Duodenal mucosa (tissue), 2 donors: ENCODE measurements at regions not wholly inside any gene's neighbourhood (a gene's known extent, or its start where the extent isn't known, plus 50 kb on each side); places are given as distances from the start of the nearest gene placed in this dataset.
"Not testable (repeated sequence)": the region's sequence is repeated elsewhere in the genome, so short reads cannot be mapped to it uniquely, and the experiment has no call there.

Source experiments
- H3K27ac ChIP-seq: one replicate; pipeline ENCODE4 v1.7.0; 2013; ENCODE audit warnings: low read depth, low read length
- H3K27me3 ChIP-seq, 2 donors: one replicate each; pipeline ENCODE4 v1.7.0; 2013; ENCODE audit warnings: low read length in 2 of 2, control low read depth in 1 of 2; ENCODE audit not compliant: insufficient read depth in 2 of 2, control insufficient read depth in 1 of 2
- H3K36me3 ChIP-seq, 2 donors: one replicate each; pipeline ENCODE4 v1.7.0; 2013; ENCODE audit warnings: low read length in 2 of 2, control low read depth in 1 of 2; ENCODE audit not compliant: insufficient read depth in 2 of 2, control insufficient read depth in 1 of 2
- H3K4me1 ChIP-seq, 2 donors: one replicate each; pipeline ENCODE4 v1.7.0; 2013; ENCODE audit warnings: low read length in 2 of 2, control low read depth in 1 of 2; ENCODE audit not compliant: insufficient read depth in 2 of 2, control insufficient read depth in 1 of 2
- H3K4me3 ChIP-seq, 2 donors: one replicate each; pipeline ENCODE4 v1.7.0; 2013; ENCODE audit warnings: low read length in 2 of 2, low read depth in 1 of 2
- H3K9ac ChIP-seq, 2 donors: one replicate each; pipeline ENCODE4 v1.7.0; 2013; ENCODE audit warnings: low read length in 2 of 2, low read depth in 1 of 2
- H3K9me3 ChIP-seq, 2 donors: one replicate each; pipeline ENCODE4 v1.7.0; 2013; ENCODE audit warnings: low read length in 2 of 2, control low read depth in 1 of 2; ENCODE audit not compliant: control insufficient read depth in 1 of 2

- no peak overlapping the region for H3K27ac ChIP-seq
- no peaks in the 10 kb centered on the region for H3K36me3 ChIP-seq
- no peak overlapping the region for H3K4me3 ChIP-seq
- H3K4me1 ChIP-seq, result no peaks in the 10 kb centered on the region
- H3K9ac ChIP-seq, result no peak overlapping the region
- H3K27me3 ChIP-seq, result no peaks in the 10 kb centered on the region
- no peaks in the 10 kb centered on the region for H3K9me3 ChIP-seq
These were observed 150.6 kb upstream of the TCF4 start for GRCh38 chr18:55738483-55739114.

GRCh38 chr18:55737781-55738468 lies 149.9 kb upstream of the TCF4 start:
- no peak overlapping the region for H3K9ac ChIP-seq
- H3K27ac ChIP-seq, result no peak overlapping the region
- H3K4me1 ChIP-seq, result no peaks in the 10 kb centered on the region
- no peak overlapping the region for H3K4me3 ChIP-seq
- H3K27me3 ChIP-seq, result no peaks in the 10 kb centered on the region
- H3K9me3 ChIP-seq, result no peaks in the 10 kb centered on the region
- H3K36me3 ChIP-seq, result no peaks in the 10 kb centered on the region

- H3K4me1 ChIP-seq, result no peaks in the 10 kb centered on the region
These were observed 149.3 kb upstream of the TCF4 start for GRCh38 chr18:55737266-55737665.

GRCh38 chr18:55735969-55736368 lies 148.0 kb upstream of the TCF4 start:
- Histone ChIP-seq H3K9ac (no peak overlapping the region), H3K4me1 (no peaks in the 10 kb centered on the region), H3K27me3 (no peaks in the 10 kb centered on the region), H3K4me3 (no peak overlapping the region), H3K36me3 (no peaks in the 10 kb centered on the region), H3K9me3 (no peaks in the 10 kb centered on the region), H3K27ac (no peak overlapping the region)

More at GRCh38 chr18:55737266-55737665, 149.3 kb upstream of the TCF4 start:
- no peak overlapping the region for H3K9ac ChIP-seq
- no peak overlapping the region for H3K4me3 ChIP-seq
- H3K27ac ChIP-seq, result no peak overlapping the region
- no peaks in the 10 kb centered on the region for H3K27me3 ChIP-seq
- no peaks in the 10 kb centered on the region for H3K9me3 ChIP-seq
- H3K36me3 ChIP-seq, result no peaks in the 10 kb centered on the region

- Histone ChIP-seq H3K9ac (no peak overlapping the region), H3K36me3 (no peaks in the 10 kb centered on the region), H3K27me3 (no peaks in the 10 kb centered on the region), H3K4me1 (no peaks in the 10 kb centered on the region), H3K4me3 (no peak overlapping the region), H3K9me3 (no peaks in the 10 kb centered on the region), H3K27ac (no peak overlapping the region)
These were observed 147.3 kb upstream of the TCF4 start for GRCh38 chr18:55735199-55735855.

GRCh38 chr18:55732227-55733106 lies 144.5 kb upstream of the TCF4 start:
- no peaks in the 10 kb centered on the region for H3K36me3 ChIP-seq
- H3K9ac ChIP-seq, result no peak overlapping the region
- H3K9me3 ChIP-seq, result no peaks in the 10 kb centered on the region
- H3K27me3 ChIP-seq, result no peaks in the 10 kb centered on the region
- no peak overlapping the region for H3K4me3 ChIP-seq
- H3K27ac ChIP-seq, result no peak overlapping the region
- no peaks in the 10 kb centered on the region for H3K4me1 ChIP-seq

- H3K4me3 ChIP-seq, result no peak overlapping the region
- H3K27me3 ChIP-seq, result no peaks in the 10 kb centered on the region
- no peaks in the 10 kb centered on the region for H3K36me3 ChIP-seq
- no peaks in the 10 kb centered on the region for H3K4me1 ChIP-seq
- no peak overlapping the region for H3K27ac ChIP-seq
- H3K9ac ChIP-seq, result no peak overlapping the region
- H3K9me3 ChIP-seq, result no peaks in the 10 kb centered on the region
These were observed 143.6 kb upstream of the TCF4 start for GRCh38 chr18:55731594-55732042.

GRCh38 chr18:55721006-55721405 lies 133.0 kb upstream of the TCF4 start:
- H3K4me3 ChIP-seq, H3K36me3 ChIP-seq, H3K27ac ChIP-seq, H3K9ac ChIP-seq, H3K27me3 ChIP-seq, H3K9me3 ChIP-seq, H3K4me1 ChIP-seq: not testable (repeated sequence)

GRCh38 chr18:55713707-55714106 lies 125.7 kb upstream of the TCF4 start:
- no peaks in the 10 kb centered on the region for H3K36me3 ChIP-seq

More at GRCh38 chr18:55713707-55714106, 125.7 kb upstream of the TCF4 start:
- Histone ChIP-seq H3K27ac (no peak overlapping the region), H3K9ac (no peak overlapping the region), H3K4me3 (no peak overlapping the region), H3K27me3 (no peaks in the 10 kb centered on the region), H3K9me3 (peaks cover 0 to 4% of the 10 kb centered on the region in 2 donors), H3K4me1 (no peaks in the 10 kb centered on the region)
